ENCODE measurements at regions not wholly inside any gene's neighbourhood (a gene's known extent, or its start where the extent isn't known, plus 50 kb on each side); places are given as distances from the start of the nearest gene placed in this dataset.

DNA sequence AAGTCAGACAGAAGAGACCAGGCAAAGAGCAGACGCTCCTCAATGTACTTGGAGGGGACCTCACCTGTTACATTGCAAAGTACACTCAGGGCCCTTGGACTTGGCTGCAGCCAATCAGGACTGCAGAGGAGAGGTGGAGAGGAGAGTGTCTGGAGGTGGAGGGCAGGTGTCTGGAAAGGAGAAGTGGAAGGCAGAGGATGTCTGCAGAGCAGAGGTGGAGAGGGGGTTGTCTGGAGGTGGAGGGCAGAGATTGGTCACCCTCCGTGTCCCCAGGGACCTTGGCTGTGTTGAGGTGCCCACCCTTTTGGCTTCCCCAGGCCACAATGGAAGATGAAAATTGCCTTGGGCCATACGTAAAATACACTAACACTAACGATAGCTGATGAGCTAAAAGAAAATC, 241.3 kb upstream of the IRX2 start:
- intact Hi-C loops (cut with DNase I) = no loop called here
- DNase-seq (ENCODE audit: low spot score in 2 of 2) = no peak
- Histone ChIP-seq H3K9me3 (no peaks in the 10 kb centered on the region), H3K36me3 (no peaks in the 10 kb centered on the region), H3K27ac (no peak overlapping the region), H3K4me1 (no peaks in the 10 kb centered on the region), H3K4me3 (no peak overlapping the region), H3K27me3 (no peaks in the 10 kb centered on the region)
- TF ChIP-seq, protein P1, sequence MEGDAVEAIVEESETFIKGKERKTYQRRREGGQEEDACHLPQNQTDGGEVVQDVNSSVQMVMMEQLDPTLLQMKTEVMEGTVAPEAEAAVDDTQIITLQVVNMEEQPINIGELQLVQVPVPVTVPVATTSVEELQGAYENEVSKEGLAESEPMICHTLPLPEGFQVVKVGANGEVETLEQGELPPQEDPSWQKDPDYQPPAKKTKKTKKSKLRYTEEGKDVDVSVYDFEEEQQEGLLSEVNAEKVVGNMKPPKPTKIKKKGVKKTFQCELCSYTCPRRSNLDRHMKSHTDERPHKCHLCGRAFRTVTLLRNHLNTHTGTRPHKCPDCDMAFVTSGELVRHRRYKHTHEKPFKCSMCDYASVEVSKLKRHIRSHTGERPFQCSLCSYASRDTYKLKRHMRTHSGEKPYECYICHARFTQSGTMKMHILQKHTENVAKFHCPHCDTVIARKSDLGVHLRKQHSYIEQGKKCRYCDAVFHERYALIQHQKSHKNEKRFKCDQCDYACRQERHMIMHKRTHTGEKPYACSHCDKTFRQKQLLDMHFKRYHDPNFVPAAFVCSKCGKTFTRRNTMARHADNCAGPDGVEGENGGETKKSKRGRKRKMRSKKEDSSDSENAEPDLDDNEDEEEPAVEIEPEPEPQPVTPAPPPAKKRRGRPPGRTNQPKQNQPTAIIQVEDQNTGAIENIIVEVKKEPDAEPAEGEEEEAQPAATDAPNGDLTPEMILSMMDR (IDR thresholded peaks at IDR 0.05) = no peak

DNA sequence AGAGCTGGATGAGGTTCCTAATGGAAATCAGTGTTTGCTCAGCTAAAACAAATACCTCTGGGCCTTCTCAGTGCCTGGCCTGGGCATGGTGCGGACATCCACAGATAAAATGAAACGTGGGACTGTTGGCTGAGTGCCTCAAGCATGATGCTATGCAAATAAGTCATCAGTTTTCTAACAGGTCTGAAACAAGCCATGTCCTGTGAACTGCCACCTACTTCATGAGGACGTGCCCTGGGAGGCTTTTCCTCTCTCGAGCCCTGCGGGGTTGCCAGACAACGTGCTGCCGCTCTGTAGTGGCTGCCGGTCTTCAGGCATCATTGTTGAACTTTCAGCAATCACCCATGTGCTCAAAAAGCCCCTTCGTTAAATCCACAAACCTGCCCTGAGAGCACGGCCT, 240.4 kb upstream of the IRX2 start:
- Histone ChIP-seq H3K27me3 (no peaks in the 10 kb centered on the region), H3K9me3 (no peaks in the 10 kb centered on the region), H3K4me3 (no peak overlapping the region), H3K36me3 (no peaks in the 10 kb centered on the region), H3K4me1 (no peaks in the 10 kb centered on the region), H3K27ac (no peak overlapping the region)
- TF ChIP-seq, protein P1 (IDR thresholded peaks at IDR 0.05) = no peak
- intact Hi-C loops (cut with DNase I) = no loop called here
- no peak for DNase-seq (ENCODE audit: low spot score in 2 of 2)

DNA sequence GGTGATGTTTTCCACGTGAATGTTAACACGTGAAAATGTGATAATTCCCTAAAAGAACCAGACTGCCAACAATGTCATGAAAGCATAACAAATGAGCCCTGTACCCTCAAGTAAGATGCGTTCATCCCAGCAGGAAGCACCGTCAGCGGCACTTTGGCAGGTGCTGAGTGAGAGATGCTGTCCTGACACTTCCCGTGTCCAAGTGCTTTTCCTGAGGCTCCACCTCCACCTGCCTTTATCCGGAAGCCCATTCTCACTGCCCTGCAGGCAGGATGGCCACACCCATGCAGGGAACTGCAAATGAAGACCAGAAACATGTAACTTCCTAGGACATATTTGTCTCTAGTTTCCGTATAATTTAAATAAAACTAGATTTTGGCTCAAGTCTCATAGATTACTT, 238.0 kb upstream of the IRX2 start:
- Histone ChIP-seq H3K36me3 (no peaks in the 10 kb centered on the region), H3K4me1 (no peaks in the 10 kb centered on the region), H3K4me3 (no peak overlapping the region), H3K27me3 (no peaks in the 10 kb centered on the region), H3K9me3 (no peaks in the 10 kb centered on the region), H3K27ac (no peak overlapping the region)
- TF ChIP-seq, protein P1 (IDR thresholded peaks at IDR 0.05) = no peak
- no peak for DNase-seq (ENCODE audit: low spot score in 2 of 2)
- intact Hi-C loops (cut with DNase I) = no loop called here

DNA sequence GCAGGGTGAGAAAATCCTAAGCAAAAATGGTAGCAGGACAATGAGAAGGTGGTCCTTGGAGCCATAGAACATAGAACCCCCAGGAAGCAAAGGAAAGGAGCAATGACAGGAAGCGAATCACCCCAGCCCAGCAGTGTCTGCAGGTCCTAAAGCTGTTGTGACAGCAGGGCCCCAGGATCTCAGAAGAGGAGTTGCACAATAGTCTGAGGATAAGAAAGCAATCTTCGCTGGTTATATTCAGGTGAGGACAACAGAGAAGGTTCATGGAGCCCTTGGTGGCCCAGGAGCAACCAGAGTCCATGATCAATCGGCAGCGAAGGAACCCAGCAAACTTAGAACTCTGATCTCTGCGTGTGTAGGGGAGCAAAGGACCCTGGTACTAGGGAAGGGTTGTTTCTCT, 234.8 kb upstream of the IRX2 start:
- Histone ChIP-seq H3K9me3 (no peaks in the 10 kb centered on the region), H3K4me1 (no peaks in the 10 kb centered on the region), H3K27me3 (no peaks in the 10 kb centered on the region), H3K27ac (no peak overlapping the region), H3K4me3 (no peak overlapping the region), H3K36me3 (no peaks in the 10 kb centered on the region)
- TF ChIP-seq, protein P1 (IDR thresholded peaks at IDR 0.05) = no peak
- intact Hi-C loops (cut with DNase I) = no loop called here
- no peak for DNase-seq (ENCODE audit: low spot score in 2 of 2)

DNA sequence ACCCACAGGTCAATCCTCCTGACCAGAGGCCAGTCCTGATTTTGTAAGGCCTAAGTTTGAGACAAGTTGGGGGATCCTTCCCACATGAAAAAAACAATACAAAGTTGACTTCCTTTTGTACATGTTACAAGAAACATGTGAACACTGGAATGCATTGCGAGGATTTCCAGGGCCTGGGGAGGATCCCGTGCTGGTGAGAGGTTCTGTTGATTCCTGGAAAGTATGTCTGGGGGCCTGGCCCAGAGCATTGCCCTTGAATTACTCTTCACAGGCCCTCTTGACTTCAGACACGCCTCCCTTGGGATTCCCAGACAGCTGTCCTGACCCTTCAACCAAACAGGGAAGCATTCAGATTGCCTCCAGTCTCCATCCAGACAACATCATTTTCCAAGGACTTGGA, 234.2 kb upstream of the IRX2 start:
- Histone ChIP-seq H3K4me3 (no peak overlapping the region), H3K36me3 (no peaks in the 10 kb centered on the region), H3K27me3 (no peaks in the 10 kb centered on the region), H3K9me3 (no peaks in the 10 kb centered on the region), H3K4me1 (no peaks in the 10 kb centered on the region), H3K27ac (no peak overlapping the region)
- TF ChIP-seq, protein P1 (IDR thresholded peaks at IDR 0.05) = no peak
- intact Hi-C loops (cut with DNase I) = no loop called here
- DNase-seq (ENCODE audit: low spot score in 2 of 2) = no peak

DNA sequence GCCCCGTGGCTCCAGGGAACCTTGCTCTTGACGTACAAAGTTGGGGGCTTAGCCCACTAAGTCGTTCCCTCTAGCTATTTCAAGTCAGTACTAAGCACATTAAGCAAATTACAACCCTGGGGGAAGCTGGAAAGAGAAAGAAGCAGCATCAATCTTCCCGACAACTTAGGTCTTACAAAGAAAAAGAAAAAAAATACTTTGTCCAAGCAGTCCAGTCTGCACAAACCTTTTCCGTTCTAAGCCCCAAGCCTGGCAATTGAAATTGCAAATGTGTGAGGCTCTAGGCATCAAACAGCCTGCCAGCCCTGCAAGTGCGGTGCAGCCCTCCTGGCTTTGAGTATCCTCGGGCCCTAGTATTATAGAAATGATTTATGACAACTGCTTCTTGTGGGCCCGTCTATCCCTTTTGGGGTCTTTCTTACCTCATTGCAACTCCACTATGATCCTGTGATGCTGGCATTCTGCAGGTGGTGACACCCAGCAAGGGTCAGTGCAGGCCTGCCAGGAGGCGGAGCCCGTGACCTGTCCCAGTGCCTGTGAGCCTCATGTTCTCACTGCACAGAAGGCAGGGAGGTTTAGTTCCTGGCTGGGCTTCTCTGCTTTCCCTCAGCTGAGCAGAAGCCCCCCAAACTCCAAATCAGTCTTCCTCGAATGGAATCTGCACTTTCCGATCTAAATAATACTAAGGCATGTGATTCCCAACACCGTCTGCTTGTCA, 232.3 kb upstream of the IRX2 start:
- H3K27me3 ChIP-seq = no peaks in the 10 kb centered on the region
- H3K27ac ChIP-seq = no peak overlapping the region
- no peak overlapping the region for H3K4me3 ChIP-seq
- DNase-seq (ENCODE audit: low spot score in 2 of 2) = no peak
- intact Hi-C loops (cut with DNase I) = no loop called here
- no peaks in the 10 kb centered on the region for H3K36me3 ChIP-seq
- no peaks in the 10 kb centered on the region for H3K4me1 ChIP-seq
- TF ChIP-seq, protein P1 (IDR thresholded peaks at IDR 0.05) = no peak
- no peaks in the 10 kb centered on the region for H3K9me3 ChIP-seq

All from ascending aorta (tissue), 2 donors.